Duodenal mucosa (tissue), 2 donors: ENCODE measurements at regions not wholly inside any gene's neighbourhood (a gene's known extent, or its start where the extent isn't known, plus 50 kb on each side); places are given as distances from the start of the nearest gene placed in this dataset.

Experiments used
- H3K27ac ChIP-seq: one replicate; pipeline ENCODE4 v1.7.0; 2013; ENCODE audit warnings: low read depth, low read length
- H3K27me3 ChIP-seq, 2 donors: one replicate each; pipeline ENCODE4 v1.7.0; 2013; ENCODE audit warnings: low read length in 2 of 2, control low read depth in 1 of 2; ENCODE audit not compliant: insufficient read depth in 2 of 2, control insufficient read depth in 1 of 2
- H3K36me3 ChIP-seq, 2 donors: one replicate each; pipeline ENCODE4 v1.7.0; 2013; ENCODE audit warnings: low read length in 2 of 2, control low read depth in 1 of 2; ENCODE audit not compliant: insufficient read depth in 2 of 2, control insufficient read depth in 1 of 2
- H3K4me1 ChIP-seq, 2 donors: one replicate each; pipeline ENCODE4 v1.7.0; 2013; ENCODE audit warnings: low read length in 2 of 2, control low read depth in 1 of 2; ENCODE audit not compliant: insufficient read depth in 2 of 2, control insufficient read depth in 1 of 2
- H3K4me3 ChIP-seq, 2 donors: one replicate each; pipeline ENCODE4 v1.7.0; 2013; ENCODE audit warnings: low read length in 2 of 2, low read depth in 1 of 2
- H3K9ac ChIP-seq, 2 donors: one replicate each; pipeline ENCODE4 v1.7.0; 2013; ENCODE audit warnings: low read length in 2 of 2, low read depth in 1 of 2
- H3K9me3 ChIP-seq, 2 donors: one replicate each; pipeline ENCODE4 v1.7.0; 2013; ENCODE audit warnings: low read length in 2 of 2, control low read depth in 1 of 2; ENCODE audit not compliant: control insufficient read depth in 1 of 2

- Histone ChIP-seq H3K27me3 (no peaks in the 10 kb centered on the region), H3K9ac (no peak overlapping the region), H3K9me3 (no peaks in the 10 kb centered on the region), H3K4me1 (peaks cover 4 to 10% of the 10 kb centered on the region in 2 donors), H3K4me3 (no peak overlapping the region), H3K36me3 (no peaks in the 10 kb centered on the region), H3K27ac (no peak overlapping the region)
These were observed 60.2 kb upstream of the HS3ST1 start for GRCh38 chr4:11488657-11489452.

- no peaks in the 10 kb centered on the region for H3K9me3 ChIP-seq
- no peak overlapping the region for H3K27ac ChIP-seq
- no peak overlapping the region for H3K4me3 ChIP-seq
- no peaks in the 10 kb centered on the region for H3K36me3 ChIP-seq
- H3K9ac ChIP-seq: no peak overlapping the region
- H3K27me3 ChIP-seq: no peaks in the 10 kb centered on the region
- H3K4me1 ChIP-seq: peaks cover 4 to 10% of the 10 kb centered on the region in 2 donors
These were observed 59.3 kb upstream of the HS3ST1 start for GRCh38 chr4:11487868-11488544.

GRCh38 chr4:11487139-11487538, 58.4 kb upstream of the HS3ST1 start:
- Histone ChIP-seq H3K4me3 (no peak overlapping the region), H3K27me3 (no peaks in the 10 kb centered on the region), H3K9me3 (no peaks in the 10 kb centered on the region), H3K4me1 (peaks cover 4 to 10% of the 10 kb centered on the region in 2 donors), H3K9ac (no peak overlapping the region), H3K36me3 (no peaks in the 10 kb centered on the region), H3K27ac (no peak overlapping the region)

GRCh38 chr4:11485926-11486325, 57.2 kb upstream of the HS3ST1 start:
- Histone ChIP-seq H3K9me3 (no peaks in the 10 kb centered on the region), H3K9ac (no peak overlapping the region), H3K4me3 (no peak overlapping the region), H3K36me3 (no peaks in the 10 kb centered on the region), H3K27me3 (no peaks in the 10 kb centered on the region), H3K27ac (no peak overlapping the region), H3K4me1 (peaks cover 4 to 10% of the 10 kb centered on the region in 2 donors)

GRCh38 chr4:11484531-11484930, 55.8 kb upstream of the HS3ST1 start:
- Histone ChIP-seq H3K4me3 (no peak overlapping the region), H3K27me3 (no peaks in the 10 kb centered on the region), H3K36me3 (no peaks in the 10 kb centered on the region), H3K9me3 (no peaks in the 10 kb centered on the region), H3K27ac (no peak overlapping the region), H3K9ac (no peak overlapping the region), H3K4me1 (peaks cover 4 to 10% of the 10 kb centered on the region in 2 donors)

GRCh38 chr4:11483046-11483445, 54.4 kb upstream of the HS3ST1 start:
- no peak overlapping the region for H3K27ac ChIP-seq
- no peak overlapping the region for H3K9ac ChIP-seq
- no peak overlapping the region for H3K4me3 ChIP-seq
- H3K27me3 ChIP-seq: no peaks in the 10 kb centered on the region
- H3K4me1 ChIP-seq: peaks cover 4 to 10% of the 10 kb centered on the region in 2 donors
- no peaks in the 10 kb centered on the region for H3K36me3 ChIP-seq
- H3K9me3 ChIP-seq: no peaks in the 10 kb centered on the region

GRCh38 chr4:11480683-11481082, 52.0 kb upstream of the HS3ST1 start:
- Histone ChIP-seq H3K27me3 (no peaks in the 10 kb centered on the region), H3K9me3 (peaks cover 0 to 5% of the 10 kb centered on the region in 2 donors), H3K4me1 (peaks cover 4 to 10% of the 10 kb centered on the region in 2 donors), H3K4me3 (no peak overlapping the region), H3K27ac (no peak overlapping the region), H3K36me3 (no peaks in the 10 kb centered on the region), H3K9ac (no peak overlapping the region)
